ENCODE measurements at regions not wholly inside any gene's neighbourhood (a gene's known extent, or its start where the extent isn't known, plus 50 kb on each side); places are given as distances from the start of the nearest gene placed in this dataset.

GRCh38 chr3:187997946-187998561 is 155.9 kb upstream of the LPP start:
- TF ChIP-seq, protein P1, sequence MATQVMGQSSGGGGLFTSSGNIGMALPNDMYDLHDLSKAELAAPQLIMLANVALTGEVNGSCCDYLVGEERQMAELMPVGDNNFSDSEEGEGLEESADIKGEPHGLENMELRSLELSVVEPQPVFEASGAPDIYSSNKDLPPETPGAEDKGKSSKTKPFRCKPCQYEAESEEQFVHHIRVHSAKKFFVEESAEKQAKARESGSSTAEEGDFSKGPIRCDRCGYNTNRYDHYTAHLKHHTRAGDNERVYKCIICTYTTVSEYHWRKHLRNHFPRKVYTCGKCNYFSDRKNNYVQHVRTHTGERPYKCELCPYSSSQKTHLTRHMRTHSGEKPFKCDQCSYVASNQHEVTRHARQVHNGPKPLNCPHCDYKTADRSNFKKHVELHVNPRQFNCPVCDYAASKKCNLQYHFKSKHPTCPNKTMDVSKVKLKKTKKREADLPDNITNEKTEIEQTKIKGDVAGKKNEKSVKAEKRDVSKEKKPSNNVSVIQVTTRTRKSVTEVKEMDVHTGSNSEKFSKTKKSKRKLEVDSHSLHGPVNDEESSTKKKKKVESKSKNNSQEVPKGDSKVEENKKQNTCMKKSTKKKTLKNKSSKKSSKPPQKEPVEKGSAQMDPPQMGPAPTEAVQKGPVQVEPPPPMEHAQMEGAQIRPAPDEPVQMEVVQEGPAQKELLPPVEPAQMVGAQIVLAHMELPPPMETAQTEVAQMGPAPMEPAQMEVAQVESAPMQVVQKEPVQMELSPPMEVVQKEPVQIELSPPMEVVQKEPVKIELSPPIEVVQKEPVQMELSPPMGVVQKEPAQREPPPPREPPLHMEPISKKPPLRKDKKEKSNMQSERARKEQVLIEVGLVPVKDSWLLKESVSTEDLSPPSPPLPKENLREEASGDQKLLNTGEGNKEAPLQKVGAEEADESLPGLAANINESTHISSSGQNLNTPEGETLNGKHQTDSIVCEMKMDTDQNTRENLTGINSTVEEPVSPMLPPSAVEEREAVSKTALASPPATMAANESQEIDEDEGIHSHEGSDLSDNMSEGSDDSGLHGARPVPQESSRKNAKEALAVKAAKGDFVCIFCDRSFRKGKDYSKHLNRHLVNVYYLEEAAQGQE (IDR thresholded peaks at IDR 0.05; ENCODE audit: insufficient read depth in 1 of 2, low read depth in 2 of 2, low read length in 2 of 2) = no peak
- TF ChIP-seq SIN3A (IDR thresholded peaks at IDR 0.05; ENCODE audit: borderline replicate concordance, insufficient read depth, low read length) (no peak), FOXP2 (optimal IDR thresholded peaks at IDR 0.05; ENCODE audit: borderline replicate concordance, extremely low read depth, extremely low read length, insufficient read depth) (no peak), TAF1 (IDR thresholded peaks at IDR 0.05; ENCODE audit: borderline replicate concordance, insufficient read depth, low read length) (no peak), POLR2AphosphoS5 (IDR thresholded peaks at IDR 0.05; ENCODE audit: low read depth, low read length) (no peak)

GRCh38 chr3:187998611-187999010 is 155.3 kb upstream of the LPP start:
- no peak for TF ChIP-seq FOXP2 (optimal IDR thresholded peaks at IDR 0.05; ENCODE audit: borderline replicate concordance, extremely low read depth, extremely low read length, insufficient read depth)
- TF ChIP-seq POLR2AphosphoS5 (IDR thresholded peaks at IDR 0.05; ENCODE audit: low read depth, low read length) = no peak
- TF ChIP-seq SIN3A (IDR thresholded peaks at IDR 0.05; ENCODE audit: borderline replicate concordance, insufficient read depth, low read length) = no peak
- no peak for TF ChIP-seq TAF1 (IDR thresholded peaks at IDR 0.05; ENCODE audit: borderline replicate concordance, insufficient read depth, low read length)
- TF ChIP-seq, protein P1 (IDR thresholded peaks at IDR 0.05; ENCODE audit: insufficient read depth in 1 of 2, low read depth in 2 of 2, low read length in 2 of 2) = no peak

DNA sequence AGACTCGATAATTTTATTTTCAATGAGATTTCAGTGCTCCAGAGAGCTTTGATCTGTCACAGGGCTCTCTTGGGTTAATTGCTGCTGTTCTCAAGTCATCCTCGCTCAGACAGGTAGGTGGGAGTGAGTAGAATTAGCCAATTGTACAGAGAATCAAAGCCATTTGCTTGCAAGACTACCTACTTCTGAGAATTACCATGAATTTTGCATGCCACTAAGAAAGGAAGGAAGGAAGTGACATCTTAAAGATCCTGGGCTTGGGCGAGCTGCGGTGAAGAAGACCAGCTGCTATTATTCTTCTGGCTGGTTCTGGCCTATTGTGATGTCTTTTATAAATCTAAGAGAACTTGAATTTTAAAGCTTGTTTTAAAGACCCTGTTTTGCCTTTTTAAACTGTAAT is 154.1 kb upstream of the LPP start:
- TF ChIP-seq POLR2AphosphoS5 (IDR thresholded peaks at IDR 0.05; ENCODE audit: low read depth, low read length) (no peak), TAF1 (IDR thresholded peaks at IDR 0.05; ENCODE audit: borderline replicate concordance, insufficient read depth, low read length) (no peak), SIN3A (IDR thresholded peaks at IDR 0.05; ENCODE audit: borderline replicate concordance, insufficient read depth, low read length) (no peak), FOXP2 (optimal IDR thresholded peaks at IDR 0.05; ENCODE audit: borderline replicate concordance, extremely low read depth, extremely low read length, insufficient read depth) (no peak)

DNA sequence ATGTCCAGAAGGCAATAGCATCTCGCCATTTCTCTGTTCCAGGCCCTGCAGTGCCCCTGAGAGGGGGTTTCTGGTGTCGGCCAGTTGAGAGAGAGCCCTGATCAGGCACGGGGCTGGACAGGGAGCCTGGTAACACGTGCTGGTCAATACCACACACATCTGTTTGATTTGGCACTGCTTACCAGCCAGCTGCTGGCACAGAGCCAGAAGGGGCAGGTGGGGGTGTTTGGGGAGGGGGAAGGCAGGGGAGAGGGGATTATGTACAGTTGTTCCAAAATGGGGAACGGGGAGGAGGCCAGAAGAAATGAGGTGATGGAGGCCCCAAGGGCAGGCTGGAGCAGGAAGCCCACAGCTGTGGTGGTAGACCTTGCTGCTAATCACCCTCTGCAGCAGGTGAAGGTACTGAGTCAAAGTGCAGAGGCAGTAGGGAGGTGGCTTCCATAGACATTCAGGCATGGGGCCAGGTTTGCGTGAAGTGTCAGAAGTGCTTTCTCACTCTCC is 153.5 kb upstream of the LPP start:
- no peak for TF ChIP-seq FOXP2 (optimal IDR thresholded peaks at IDR 0.05; ENCODE audit: borderline replicate concordance, extremely low read depth, extremely low read length, insufficient read depth)

- no peak for TF ChIP-seq POLR2AphosphoS5 (IDR thresholded peaks at IDR 0.05; ENCODE audit: low read depth, low read length)
- TF ChIP-seq TAF1 (IDR thresholded peaks at IDR 0.05; ENCODE audit: borderline replicate concordance, insufficient read depth, low read length) = no peak
- TF ChIP-seq, protein P1 (IDR thresholded peaks at IDR 0.05; ENCODE audit: insufficient read depth in 1 of 2, low read depth in 2 of 2, low read length in 2 of 2) = no peak
- no peak for TF ChIP-seq FOXP2 (optimal IDR thresholded peaks at IDR 0.05; ENCODE audit: borderline replicate concordance, extremely low read depth, extremely low read length, insufficient read depth)
- TF ChIP-seq SIN3A (IDR thresholded peaks at IDR 0.05; ENCODE audit: borderline replicate concordance, insufficient read depth, low read length) = no peak
Measured at GRCh38 chr3:188001093-188001492, 152.9 kb upstream of the LPP start.

DNA sequence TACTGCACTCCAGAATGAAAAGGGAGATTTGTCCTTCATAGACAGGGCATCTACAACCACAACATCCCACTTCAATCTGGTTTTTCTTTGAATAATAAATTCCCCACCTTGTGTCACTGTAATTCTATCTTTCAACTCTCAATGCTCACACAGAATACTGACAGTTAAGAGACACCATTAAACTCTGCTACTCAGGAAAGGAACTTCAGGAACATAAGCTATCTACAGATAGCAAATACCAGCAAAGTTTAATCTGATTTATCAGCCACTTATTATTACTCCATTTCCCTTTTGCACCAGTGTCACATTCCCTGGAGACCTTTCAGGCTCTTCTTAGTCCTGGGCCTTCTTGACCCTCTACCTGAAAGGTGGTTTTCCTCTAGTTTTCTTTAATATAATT is 152.0 kb upstream of the LPP start:
- TF ChIP-seq POLR2AphosphoS5 (IDR thresholded peaks at IDR 0.05; ENCODE audit: low read depth, low read length) = no peak
- TF ChIP-seq SIN3A (IDR thresholded peaks at IDR 0.05; ENCODE audit: borderline replicate concordance, insufficient read depth, low read length) = no peak
- TF ChIP-seq FOXP2 (optimal IDR thresholded peaks at IDR 0.05; ENCODE audit: borderline replicate concordance, extremely low read depth, extremely low read length, insufficient read depth) = no peak
- TF ChIP-seq, protein P1 (IDR thresholded peaks at IDR 0.05; ENCODE audit: insufficient read depth in 1 of 2, low read depth in 2 of 2, low read length in 2 of 2) = no peak
- TF ChIP-seq TAF1 (IDR thresholded peaks at IDR 0.05; ENCODE audit: borderline replicate concordance, insufficient read depth, low read length) = no peak

Measured in PFSK-1 (cell line).